Erythroblast (primary cell): ENCODE measurements at regions not wholly inside any gene's neighbourhood (a gene's known extent, or its start where the extent isn't known, plus 50 kb on each side); places are given as distances from the start of the nearest gene placed in this dataset.

Experiments
- GATA1 ChIP-seq: IDR thresholded peaks from 2 replicates; pipeline ENCODE4 v1.6.1; 2011; ENCODE audit warnings: low read depth, mild to moderate bottlenecking, control low read depth, low read length, moderate library complexity
- POLR2A ChIP-seq: IDR thresholded peaks from 2 replicates; pipeline ENCODE4 v1.6.1; 2011; ENCODE audit warnings: mild to moderate bottlenecking, low read length

- no peak for TF ChIP-seq POLR2A
- TF ChIP-seq GATA1: no peak
Measured at GRCh38 chr3:23685541-23686258, 120.1 kb upstream of the UBE2E1 start.
